AML-193 (cell line): ENCODE measurements at regions not wholly inside any gene's neighbourhood (a gene's known extent, or its start where the extent isn't known, plus 50 kb on each side); places are given as distances from the start of the nearest gene placed in this dataset.

ENCODE experiments used
- DNase-seq, 2 experiments: peaks; one replicate each; lab custom pipeline; 2025; lab: John Stamatoyannopoulos, UW

GRCh38 chr3:143207338-143207961 lies 87.9 kb downstream of the CHST2 start:
- peak; percentile 68 to 76 for DNase-seq

DNA sequence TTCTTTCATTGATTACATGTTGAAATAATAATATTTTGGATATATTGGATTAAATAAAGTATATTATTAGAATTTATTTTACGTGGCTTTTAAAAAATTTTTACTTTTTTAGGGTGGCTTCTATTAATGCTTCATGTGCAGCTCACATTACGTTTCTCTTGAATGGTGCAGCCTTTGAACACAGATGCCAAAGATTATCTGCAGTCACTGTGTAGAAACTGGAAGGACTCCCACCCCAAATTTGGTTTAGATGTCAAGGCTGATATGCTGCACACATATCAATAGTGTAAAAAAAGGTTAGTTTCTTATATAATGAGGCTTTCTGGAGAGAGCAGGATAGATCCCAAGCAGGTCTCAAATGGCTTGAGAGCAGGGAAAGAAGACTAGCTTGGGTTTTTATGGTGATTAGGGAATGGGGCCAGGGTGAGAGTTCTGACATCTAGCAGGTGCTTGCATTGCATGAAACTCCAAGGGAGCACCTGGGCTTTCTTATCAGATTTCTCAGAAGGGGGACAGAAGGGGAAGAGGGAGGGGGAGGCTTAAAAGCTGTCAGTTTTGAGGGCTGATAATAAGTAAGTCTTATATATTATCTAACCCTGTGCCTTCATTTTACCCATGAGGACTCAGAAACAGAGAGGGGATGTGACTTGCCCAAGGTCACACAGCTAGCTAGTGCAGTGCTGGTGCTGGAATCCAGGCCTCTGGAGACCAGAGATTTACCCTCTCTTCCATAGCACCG lies 89.6 kb downstream of the CHST2 start:
- DNase-seq: no peak

GRCh38 chr3:143209715-143210059 lies 90.1 kb downstream of the CHST2 start:
- no peak for DNase-seq

- DNase-seq: no peak
These were observed 90.6 kb downstream of the CHST2 start for GRCh38 chr3:143210141-143210540.

DNA sequence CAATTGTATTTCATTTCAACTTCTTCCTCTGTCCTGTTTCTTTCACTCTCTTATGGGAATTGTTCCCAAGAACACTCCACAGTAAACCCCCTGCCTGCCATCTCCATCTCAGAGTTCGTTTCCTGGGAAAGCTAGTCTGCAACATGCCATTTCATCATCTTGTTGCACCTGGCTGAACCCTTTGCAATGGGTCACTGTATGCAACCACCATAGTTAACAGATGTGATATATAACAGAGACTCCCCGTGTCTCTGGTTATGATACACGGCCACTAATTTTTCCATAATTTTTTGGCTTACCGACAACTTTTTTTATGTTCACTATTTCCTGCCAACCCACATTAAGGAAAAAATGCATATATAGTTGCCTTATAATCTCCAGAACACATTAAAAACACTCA lies 95.5 kb downstream of the CHST2 start:
- no peak for DNase-seq
